GM23338 (cell line): ENCODE measurements at regions not wholly inside any gene's neighbourhood (a gene's known extent, or its start where the extent isn't known, plus 50 kb on each side); places are given as distances from the start of the nearest gene placed in this dataset.

Source experiments
- ATAC-seq: fragments of 200-7000 bp; cut with Tn5 transposase; 3 replicates; pipeline ENCODE4 v1.9.1; 2020
- DNase-seq: peaks from one replicate; pipeline ENCODE4 v3.0.0-alpha.2; 2015; ENCODE audit warnings: low spot score
- H2AFZ ChIP-seq: fragments of 200-600 bp; sonication (generic); 2 replicates; pipeline ENCODE4 v1.8.0; 2016; ENCODE audit warnings: antibody characterized with exemption, mild to moderate bottlenecking, moderate library complexity
- H3F3A ChIP-seq: fragments of 200-600 bp; sonication (generic); replicated peaks from 2 replicates; pipeline ENCODE4 v1.8.0; 2017; ENCODE audit warnings: antibody characterized with exemption, mixed run types, low read depth
- H3K27ac ChIP-seq: fragments of 200-600 bp; sonication (generic); 2 replicates; pipeline ENCODE4 v1.6.1; 2016; ENCODE audit warnings: low read depth
- H3K27me3 ChIP-seq: fragments of 200-600 bp; sonication (generic); 2 replicates; pipeline ENCODE4 v1.8.0; 2016; ENCODE audit warnings: mild to moderate bottlenecking, mixed run types, moderate library complexity; ENCODE audit not compliant: insufficient read depth
- H3K36me3 ChIP-seq: fragments of 200-600 bp; sonication (generic); 2 replicates; pipeline ENCODE4 v1.8.0; 2016; ENCODE audit warnings: mild to moderate bottlenecking; ENCODE audit not compliant: insufficient read depth
- H3K4me1 ChIP-seq: fragments of 200-600 bp; sonication (generic); 2 replicates; pipeline ENCODE4 v1.8.0; 2016; ENCODE audit warnings: mild to moderate bottlenecking, moderate library complexity; ENCODE audit not compliant: insufficient read depth
- H3K4me2 ChIP-seq: fragments of 200-600 bp; sonication (generic); 2 replicates; pipeline ENCODE4 v1.7.1; 2017; ENCODE audit warnings: mixed run types
- H3K4me3 ChIP-seq: fragments of 200-600 bp; sonication (generic); 2 replicates; pipeline ENCODE4 v1.6.1; 2016; ENCODE audit warnings: mixed run types
- H3K79me2 ChIP-seq: fragments of 200-600 bp; sonication (generic); replicated peaks from 2 replicates; pipeline ENCODE4 v1.8.0; 2017; ENCODE audit warnings: mild to moderate bottlenecking; ENCODE audit not compliant: insufficient read depth
- H3K9me2 ChIP-seq: fragments of 200-600 bp; sonication (generic); 2 replicates; pipeline ENCODE4 v1.8.0; 2017; ENCODE audit not compliant: insufficient read depth
- H4K20me1 ChIP-seq: fragments of 200-600 bp; sonication (generic); replicated peaks from 2 replicates; pipeline ENCODE4 v1.8.0; 2017; ENCODE audit warnings: mild to moderate bottlenecking; ENCODE audit not compliant: insufficient read depth
- H3K27ac Mint-ChIP-seq: 2 replicates; pipeline ENCODE4 v1.8.0; 2020; ENCODE audit warnings: inconsistent platforms, mild to moderate bottlenecking, moderate library complexity, mixed read lengths
- H3K27me3 Mint-ChIP-seq: 3 replicates; pipeline ENCODE4 v1.8.0; 2022; ENCODE audit warnings: low read depth, mild to moderate bottlenecking, moderate library complexity, mixed read lengths, inconsistent platforms; ENCODE audit not compliant: insufficient read depth, poor library complexity
- H3K36me3 Mint-ChIP-seq: 3 replicates; pipeline ENCODE4 v1.8.0; 2021; ENCODE audit warnings: low read depth, mild to moderate bottlenecking, inconsistent platforms, moderate library complexity, mixed read lengths
- H3K4me1 Mint-ChIP-seq: 3 replicates; pipeline ENCODE4 v1.8.0; 2020; ENCODE audit warnings: mild to moderate bottlenecking, inconsistent platforms, mixed read lengths
- H3K4me3 Mint-ChIP-seq: 3 replicates; pipeline ENCODE4 v1.8.0; 2021; ENCODE audit warnings: moderate library complexity, mild to moderate bottlenecking, inconsistent platforms, mixed read lengths
- H3K9me3 Mint-ChIP-seq: 3 replicates; pipeline ENCODE4 v1.8.0; 2020; ENCODE audit warnings: moderate library complexity, mild to moderate bottlenecking, inconsistent platforms, mixed read lengths
- CREB1 ChIP-seq: fragments of 250-450 bp; sonication (Bioruptor Pico); IDR thresholded peaks from 2 replicates; pipeline ENCODE4 v1.5.0; 2020; ENCODE audit warnings: low read depth, mild to moderate bottlenecking, moderate library complexity
- ETS1 ChIP-seq: IDR thresholded peaks from 2 replicates; pipeline ENCODE4 v1.6.1; 2016; ENCODE audit warnings: antibody characterized with exemption
- EZH2 ChIP-seq: fragments of 200-600 bp; sonication (generic); IDR thresholded peaks from one replicate; pipeline ENCODE4 v1.8.0; 2017; ENCODE audit warnings: antibody characterized with exemption, mild to moderate bottlenecking, low read depth; ENCODE audit not compliant: unreplicated experiment
- EZH2phosphoT487 ChIP-seq: fragments of 200-600 bp; sonication (generic); IDR thresholded peaks from one replicate; pipeline ENCODE4 v1.8.1; 2018; ENCODE audit warnings: antibody characterized with exemption; ENCODE audit not compliant: unreplicated experiment
- JUNB ChIP-seq: IDR thresholded peaks from one replicate; pipeline ENCODE4 v1.6.1; 2016; ENCODE audit warnings: antibody characterized with exemption; ENCODE audit not compliant: unreplicated experiment
- NANOG ChIP-seq: IDR thresholded peaks from 2 replicates; pipeline ENCODE4 v1.6.1; 2016; ENCODE audit warnings: antibody characterized with exemption, borderline replicate concordance
- POLR2AphosphoS5 ChIP-seq: IDR thresholded peaks from 2 replicates; pipeline ENCODE4 v1.6.1; 2016; ENCODE audit warnings: antibody characterized with exemption, low read depth
- REST ChIP-seq: IDR thresholded peaks from one replicate; pipeline ENCODE4 v1.6.1; 2018; ENCODE audit warnings: antibody characterized with exemption; ENCODE audit not compliant: unreplicated experiment
- STAT1 ChIP-seq: IDR thresholded peaks from one replicate; pipeline ENCODE4 v1.6.1; 2016; ENCODE audit warnings: antibody characterized with exemption; ENCODE audit not compliant: unreplicated experiment
- ZNF114 ChIP-seq: fragments of 250-450 bp; sonication (Bioruptor Pico); IDR thresholded peaks from 2 replicates; pipeline ENCODE4 v1.5.0; 2020; ENCODE audit warnings: mild to moderate bottlenecking, moderate library complexity
- ZNF331 ChIP-seq: fragments of 250-450 bp; sonication (Bioruptor Pico); IDR thresholded peaks from 2 replicates; pipeline ENCODE4 v1.5.0; 2020; ENCODE audit warnings: low read depth, mild to moderate bottlenecking, moderate library complexity
- TF ChIP-seq, protein P1 (sequence below): fragments of 250-450 bp; sonication (Bioruptor Pico); IDR thresholded peaks from 2 replicates; pipeline ENCODE4 v1.5.0; 2020; ENCODE audit warnings: mild to moderate bottlenecking, moderate library complexity
- TF ChIP-seq, protein P2 (sequence below), 2 experiments: fragments of 200-600 bp in 1 of 2; sonication (generic) in 1 of 2; conservative IDR thresholded peaks; 2 replicates each; pipeline versions ENCODE4 v1.5.1 to v1.6.1; 2016 to 2017; ENCODE audit warnings: antibody characterized with exemption in 2 of 2, low read depth in 2 of 2, mild to moderate bottlenecking in 2 of 2, moderate library complexity in 1 of 2

DNA sequence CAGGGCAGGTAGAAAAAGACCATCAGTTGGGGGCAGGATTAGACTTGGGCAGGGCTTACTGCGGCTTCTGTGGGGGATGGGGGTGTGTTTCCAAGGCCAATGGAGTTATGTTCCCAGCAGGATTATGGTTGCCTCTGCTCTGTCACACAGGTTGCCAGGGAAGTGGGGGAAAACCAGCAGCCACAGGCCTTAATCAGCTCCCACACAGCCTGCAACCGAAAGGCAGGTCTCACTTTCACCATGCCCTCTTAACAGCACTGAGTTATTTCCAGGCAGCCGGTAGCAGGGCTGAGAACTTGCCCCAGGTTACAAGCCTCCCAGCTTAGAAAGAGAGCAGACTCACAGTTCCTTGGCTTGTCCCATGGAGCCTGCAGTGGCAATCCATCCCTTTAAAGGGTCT is 205.5 kb downstream of the FGF10 start:
- Histone ChIP-seq H3F3A (no peaks in the 10 kb centered on the region), H3K79me2 (no peaks in the 10 kb centered on the region), H4K20me1 (no peaks in the 10 kb centered on the region), H3K4me3 (no peak overlapping the region), H3K4me1 (no peaks in the 10 kb centered on the region), H3K4me2 (no peak overlapping the region), H3K27ac (no peak overlapping the region), H3K27me3 (no peaks in the 10 kb centered on the region), H3K36me3 (no peaks in the 10 kb centered on the region), H2AFZ (no peak overlapping the region; the same call in 1 of the 2 replicates), H3K9me2 (no peaks in the 10 kb centered on the region)
- no peaks in the 10 kb centered on the region for H3K4me1 Mint-ChIP-seq
- H3K4me3 Mint-ChIP-seq: no peak overlapping the region
- no peaks in the 10 kb centered on the region for H3K9me3 Mint-ChIP-seq
- H3K27ac Mint-ChIP-seq: no peak overlapping the region
- no peaks in the 10 kb centered on the region for H3K36me3 Mint-ChIP-seq
- no peak for DNase-seq
- TF ChIP-seq, protein P1, sequence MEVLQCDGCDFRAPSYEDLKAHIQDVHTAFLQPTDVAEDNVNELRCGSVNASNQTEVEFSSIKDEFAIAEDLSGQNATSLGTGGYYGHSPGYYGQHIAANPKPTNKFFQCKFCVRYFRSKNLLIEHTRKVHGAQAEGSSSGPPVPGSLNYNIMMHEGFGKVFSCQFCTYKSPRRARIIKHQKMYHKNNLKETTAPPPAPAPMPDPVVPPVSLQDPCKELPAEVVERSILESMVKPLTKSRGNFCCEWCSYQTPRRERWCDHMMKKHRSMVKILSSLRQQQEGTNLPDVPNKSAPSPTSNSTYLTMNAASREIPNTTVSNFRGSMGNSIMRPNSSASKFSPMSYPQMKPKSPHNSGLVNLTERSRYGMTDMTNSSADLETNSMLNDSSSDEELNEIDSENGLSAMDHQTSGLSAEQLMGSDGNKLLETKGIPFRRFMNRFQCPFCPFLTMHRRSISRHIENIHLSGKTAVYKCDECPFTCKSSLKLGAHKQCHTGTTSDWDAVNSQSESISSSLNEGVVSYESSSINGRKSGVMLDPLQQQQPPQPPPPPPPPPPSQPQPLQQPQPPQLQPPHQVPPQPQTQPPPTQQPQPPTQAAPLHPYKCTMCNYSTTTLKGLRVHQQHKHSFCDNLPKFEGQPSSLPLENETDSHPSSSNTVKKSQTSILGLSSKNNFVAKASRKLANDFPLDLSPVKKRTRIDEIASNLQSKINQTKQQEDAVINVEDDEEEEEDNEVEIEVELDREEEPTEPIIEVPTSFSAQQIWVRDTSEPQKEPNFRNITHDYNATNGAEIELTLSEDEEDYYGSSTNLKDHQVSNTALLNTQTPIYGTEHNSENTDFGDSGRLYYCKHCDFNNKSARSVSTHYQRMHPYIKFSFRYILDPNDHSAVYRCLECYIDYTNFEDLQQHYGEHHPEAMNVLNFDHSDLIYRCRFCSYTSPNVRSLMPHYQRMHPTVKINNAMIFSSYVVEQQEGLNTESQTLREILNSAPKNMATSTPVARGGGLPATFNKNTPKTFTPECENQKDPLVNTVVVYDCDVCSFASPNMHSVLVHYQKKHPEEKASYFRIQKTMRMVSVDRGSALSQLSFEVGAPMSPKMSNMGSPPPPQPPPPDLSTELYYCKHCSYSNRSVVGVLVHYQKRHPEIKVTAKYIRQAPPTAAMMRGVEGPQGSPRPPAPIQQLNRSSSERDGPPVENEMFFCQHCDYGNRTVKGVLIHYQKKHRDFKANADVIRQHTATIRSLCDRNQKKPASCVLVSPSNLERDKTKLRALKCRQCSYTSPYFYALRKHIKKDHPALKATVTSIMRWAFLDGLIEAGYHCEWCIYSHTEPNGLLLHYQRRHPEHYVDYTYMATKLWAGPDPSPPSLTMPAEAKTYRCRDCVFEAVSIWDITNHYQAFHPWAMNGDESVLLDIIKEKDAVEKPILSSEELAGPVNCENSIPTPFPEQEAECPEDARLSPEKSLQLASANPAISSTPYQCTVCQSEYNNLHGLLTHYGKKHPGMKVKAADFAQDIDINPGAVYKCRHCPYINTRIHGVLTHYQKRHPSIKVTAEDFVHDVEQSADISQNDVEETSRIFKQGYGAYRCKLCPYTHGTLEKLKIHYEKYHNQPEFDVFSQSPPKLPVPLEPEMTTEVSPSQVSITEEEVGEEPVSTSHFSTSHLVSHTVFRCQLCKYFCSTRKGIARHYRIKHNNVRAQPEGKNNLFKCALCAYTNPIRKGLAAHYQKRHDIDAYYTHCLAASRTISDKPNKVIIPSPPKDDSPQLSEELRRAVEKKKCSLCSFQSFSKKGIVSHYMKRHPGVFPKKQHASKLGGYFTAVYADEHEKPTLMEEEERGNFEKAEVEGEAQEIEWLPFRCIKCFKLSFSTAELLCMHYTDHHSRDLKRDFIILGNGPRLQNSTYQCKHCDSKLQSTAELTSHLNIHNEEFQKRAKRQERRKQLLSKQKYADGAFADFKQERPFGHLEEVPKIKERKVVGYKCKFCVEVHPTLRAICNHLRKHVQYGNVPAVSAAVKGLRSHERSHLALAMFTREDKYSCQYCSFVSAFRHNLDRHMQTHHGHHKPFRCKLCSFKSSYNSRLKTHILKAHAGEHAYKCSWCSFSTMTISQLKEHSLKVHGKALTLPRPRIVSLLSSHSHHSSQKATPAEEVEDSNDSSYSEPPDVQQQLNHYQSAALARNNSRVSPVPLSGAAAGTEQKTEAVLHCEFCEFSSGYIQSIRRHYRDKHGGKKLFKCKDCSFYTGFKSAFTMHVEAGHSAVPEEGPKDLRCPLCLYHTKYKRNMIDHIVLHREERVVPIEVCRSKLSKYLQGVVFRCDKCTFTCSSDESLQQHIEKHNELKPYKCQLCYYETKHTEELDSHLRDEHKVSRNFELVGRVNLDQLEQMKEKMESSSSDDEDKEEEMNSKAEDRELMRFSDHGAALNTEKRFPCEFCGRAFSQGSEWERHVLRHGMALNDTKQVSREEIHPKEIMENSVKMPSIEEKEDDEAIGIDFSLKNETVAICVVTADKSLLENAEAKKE (CRISPR knock-in tag): no peak
- TF ChIP-seq ETS1 (no peak), CREB1 (no peak), REST (no peak), EZH2phosphoT487 (no peak), ZNF114 (no peak), POLR2AphosphoS5 (no peak), NANOG (no peak), STAT1 (no peak), JUNB (no peak), EZH2 (no peak), ZNF331 (CRISPR knock-in tag) (no peak)
- TF ChIP-seq, protein P2, sequence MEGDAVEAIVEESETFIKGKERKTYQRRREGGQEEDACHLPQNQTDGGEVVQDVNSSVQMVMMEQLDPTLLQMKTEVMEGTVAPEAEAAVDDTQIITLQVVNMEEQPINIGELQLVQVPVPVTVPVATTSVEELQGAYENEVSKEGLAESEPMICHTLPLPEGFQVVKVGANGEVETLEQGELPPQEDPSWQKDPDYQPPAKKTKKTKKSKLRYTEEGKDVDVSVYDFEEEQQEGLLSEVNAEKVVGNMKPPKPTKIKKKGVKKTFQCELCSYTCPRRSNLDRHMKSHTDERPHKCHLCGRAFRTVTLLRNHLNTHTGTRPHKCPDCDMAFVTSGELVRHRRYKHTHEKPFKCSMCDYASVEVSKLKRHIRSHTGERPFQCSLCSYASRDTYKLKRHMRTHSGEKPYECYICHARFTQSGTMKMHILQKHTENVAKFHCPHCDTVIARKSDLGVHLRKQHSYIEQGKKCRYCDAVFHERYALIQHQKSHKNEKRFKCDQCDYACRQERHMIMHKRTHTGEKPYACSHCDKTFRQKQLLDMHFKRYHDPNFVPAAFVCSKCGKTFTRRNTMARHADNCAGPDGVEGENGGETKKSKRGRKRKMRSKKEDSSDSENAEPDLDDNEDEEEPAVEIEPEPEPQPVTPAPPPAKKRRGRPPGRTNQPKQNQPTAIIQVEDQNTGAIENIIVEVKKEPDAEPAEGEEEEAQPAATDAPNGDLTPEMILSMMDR (conservative IDR thresholded peaks at IDR 0.05; ENCODE audit: low read depth in 2 of 2): no peak
- ATAC-seq: no peak
- peaks cover 1% of the 10 kb centered on the region for H3K27me3 Mint-ChIP-seq
